ENCODE measurements at regions not wholly inside any gene's neighbourhood (a gene's known extent, or its start where the extent isn't known, plus 50 kb on each side); places are given as distances from the start of the nearest gene placed in this dataset.

DNA sequence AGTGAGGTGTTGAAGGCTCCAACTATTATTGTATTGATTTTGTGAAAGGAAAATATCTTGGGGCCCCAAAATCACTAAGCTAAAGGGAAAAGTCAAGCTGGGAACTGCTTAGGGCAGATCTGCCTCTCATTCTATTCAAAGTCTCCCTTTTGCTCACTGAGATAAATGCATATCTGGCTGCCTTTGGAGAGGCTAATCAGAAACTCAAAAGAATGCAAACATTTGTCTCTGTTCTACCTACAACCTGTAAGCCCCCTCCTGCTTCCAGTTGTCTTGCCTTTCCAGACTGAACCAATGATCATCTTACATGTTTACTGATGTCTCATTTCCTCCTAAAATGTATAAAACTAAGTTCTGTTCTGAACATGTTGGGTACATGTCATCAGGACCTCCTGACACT is 125.9 kb downstream of the HTR1B start:
- no peak for TF ChIP-seq POLR2A (IDR thresholded peaks at IDR 0.05; ENCODE audit: low read depth, low read length)
- no peak for TF ChIP-seq PAX5 (IDR thresholded peaks at IDR 0.05; ENCODE audit: insufficient read depth, low read length, severe bottlenecking)
- TF ChIP-seq POLR2AphosphoS5 (IDR thresholded peaks at IDR 0.05; ENCODE audit: low read depth, low read length): no peak
- no peak for TF ChIP-seq POU2F2 (IDR thresholded peaks at IDR 0.05; ENCODE audit: low read depth, low read length)
- no peak for TF ChIP-seq SPI1 (IDR thresholded peaks at IDR 0.05; ENCODE audit: low read depth, low read length)
- DNase-seq (ENCODE audit: insufficient read length, low spot score): no peak
- FAIRE-seq: no peak

DNA sequence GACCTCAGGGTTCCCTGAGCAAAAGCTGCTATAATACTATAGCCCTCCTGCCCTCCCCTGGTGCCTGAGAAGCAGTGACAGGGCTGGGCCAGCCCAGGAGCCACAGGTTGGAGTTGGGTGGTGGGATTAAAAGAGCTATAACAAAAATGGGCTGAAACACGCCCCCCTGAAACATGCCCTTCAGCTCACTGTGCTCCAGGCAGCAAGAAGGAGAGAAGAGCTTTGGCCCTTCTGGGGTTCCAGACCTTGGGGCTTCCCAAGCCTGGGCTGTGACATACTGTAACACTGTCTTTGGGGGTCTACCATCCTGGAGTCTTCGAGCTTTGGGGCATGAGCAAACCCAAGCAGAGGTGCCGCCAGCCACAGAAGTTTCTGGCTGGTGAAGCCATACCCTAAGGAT is 129.2 kb downstream of the HTR1B start:
- no peak for DNase-seq (ENCODE audit: insufficient read length, low spot score)
- TF ChIP-seq PAX5 (IDR thresholded peaks at IDR 0.05; ENCODE audit: insufficient read depth, low read length, severe bottlenecking): no peak
- TF ChIP-seq POLR2AphosphoS5 (IDR thresholded peaks at IDR 0.05; ENCODE audit: low read depth, low read length): no peak
- no peak for TF ChIP-seq POU2F2 (IDR thresholded peaks at IDR 0.05; ENCODE audit: low read depth, low read length)
- no peak for TF ChIP-seq POLR2A (IDR thresholded peaks at IDR 0.05; ENCODE audit: low read depth, low read length)
- TF ChIP-seq TAF1 (IDR thresholded peaks at IDR 0.05; ENCODE audit: low read depth, low read length): no peak
- no peak for TF ChIP-seq SPI1 (IDR thresholded peaks at IDR 0.05; ENCODE audit: low read depth, low read length)
- no peak for FAIRE-seq

DNA sequence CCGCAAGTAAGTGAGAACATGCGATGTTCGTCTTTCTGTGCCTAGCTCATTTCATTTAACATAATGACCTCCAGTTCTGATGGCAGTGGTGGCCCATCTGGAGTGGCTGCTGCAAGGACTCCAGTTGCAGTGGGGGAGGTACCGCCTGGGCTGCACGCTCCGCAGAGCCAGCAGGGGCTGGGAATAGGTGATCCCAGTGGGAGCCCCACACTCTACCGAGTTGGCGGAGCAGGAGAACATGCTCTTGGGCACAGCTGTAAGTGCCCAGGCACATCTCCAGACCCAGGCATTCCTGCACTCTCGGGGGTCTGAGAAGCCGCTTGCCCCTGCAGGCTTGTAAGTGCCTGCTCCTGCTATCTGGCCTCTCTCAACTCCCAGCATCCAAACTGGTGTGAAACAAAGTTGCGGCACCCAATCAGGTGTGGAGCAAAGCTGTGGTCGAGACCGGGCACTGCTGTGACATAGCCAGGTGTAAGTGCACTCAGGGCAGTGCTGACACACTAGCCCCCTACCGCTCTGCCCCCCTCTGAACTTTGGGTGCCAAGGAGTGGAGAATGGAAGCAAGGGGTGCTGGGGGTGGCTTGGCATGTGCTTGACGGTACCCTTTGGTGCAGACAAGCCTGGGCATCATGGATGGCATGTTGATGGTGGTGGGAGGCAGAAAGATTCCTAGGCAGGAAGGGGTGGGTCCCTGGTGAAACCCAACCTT is 130.2 kb downstream of the HTR1B start:
- TF ChIP-seq POLR2A (IDR thresholded peaks at IDR 0.05; ENCODE audit: low read depth, low read length) (no peak), SPI1 (IDR thresholded peaks at IDR 0.05; ENCODE audit: low read depth, low read length) (no peak), PAX5 (IDR thresholded peaks at IDR 0.05; ENCODE audit: insufficient read depth, low read length, severe bottlenecking) (no peak)
- FAIRE-seq: no peak
- no peak for DNase-seq (ENCODE audit: insufficient read length, low spot score)

DNA sequence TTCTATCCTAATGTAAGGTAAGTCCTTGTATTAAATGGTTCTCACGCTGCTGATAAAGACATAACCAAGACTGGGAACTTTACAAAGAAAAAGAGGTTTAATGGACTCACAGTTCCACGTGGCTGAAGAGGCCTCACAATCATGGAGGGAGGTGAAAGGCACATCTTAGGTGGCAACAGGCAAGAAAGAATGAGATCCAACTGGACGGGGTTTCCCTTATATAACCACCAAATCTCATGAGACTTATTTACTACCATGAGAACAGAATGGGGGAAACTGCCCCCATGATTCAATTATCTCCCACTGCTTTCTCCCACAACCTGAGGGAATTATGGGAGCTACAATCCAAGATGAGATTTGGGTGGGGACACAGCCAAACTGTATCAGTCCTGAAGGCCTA is 136.6 kb downstream of the HTR1B start:
- no peak for FAIRE-seq
- no peak for TF ChIP-seq POLR2A (IDR thresholded peaks at IDR 0.05; ENCODE audit: low read depth, low read length)
- TF ChIP-seq SPI1 (IDR thresholded peaks at IDR 0.05; ENCODE audit: low read depth, low read length): no peak
- TF ChIP-seq TAF1 (IDR thresholded peaks at IDR 0.05; ENCODE audit: low read depth, low read length): no peak
- TF ChIP-seq POLR2AphosphoS5 (IDR thresholded peaks at IDR 0.05; ENCODE audit: low read depth, low read length): no peak
- TF ChIP-seq PAX5 (IDR thresholded peaks at IDR 0.05; ENCODE audit: insufficient read depth, low read length, severe bottlenecking): no peak
- no peak for TF ChIP-seq POU2F2 (IDR thresholded peaks at IDR 0.05; ENCODE audit: low read depth, low read length)
- no peak for DNase-seq (ENCODE audit: insufficient read length, low spot score)

DNA sequence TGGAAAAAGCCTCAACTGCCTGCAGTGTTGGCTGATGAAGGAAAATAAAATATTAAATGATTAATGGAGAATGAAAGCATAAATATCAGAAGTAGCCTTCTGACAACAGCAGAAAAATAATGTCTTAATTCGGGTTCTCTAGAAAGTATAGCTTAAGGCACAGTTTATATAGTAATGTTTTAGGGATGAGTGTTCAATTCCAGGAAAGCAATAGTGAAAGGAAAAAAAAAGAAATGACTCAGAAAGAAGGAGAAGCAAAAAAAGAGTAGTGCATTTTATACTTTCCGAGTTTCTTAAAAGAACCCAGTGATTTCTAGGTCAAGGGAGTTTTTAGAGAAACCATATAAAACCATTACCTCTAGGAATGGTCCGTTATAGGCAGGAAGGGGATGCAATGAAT is 137.3 kb downstream of the HTR1B start:
- DNase-seq (ENCODE audit: insufficient read length, low spot score) (no peak), FAIRE-seq (no peak)
- TF ChIP-seq TAF1 (IDR thresholded peaks at IDR 0.05; ENCODE audit: low read depth, low read length): no peak
- no peak for TF ChIP-seq POLR2A (IDR thresholded peaks at IDR 0.05; ENCODE audit: low read depth, low read length)
- no peak for TF ChIP-seq POU2F2 (IDR thresholded peaks at IDR 0.05; ENCODE audit: low read depth, low read length)
- no peak for TF ChIP-seq PAX5 (IDR thresholded peaks at IDR 0.05; ENCODE audit: insufficient read depth, low read length, severe bottlenecking)
- no peak for TF ChIP-seq POLR2AphosphoS5 (IDR thresholded peaks at IDR 0.05; ENCODE audit: low read depth, low read length)
- no peak for TF ChIP-seq SPI1 (IDR thresholded peaks at IDR 0.05; ENCODE audit: low read depth, low read length)

DNA sequence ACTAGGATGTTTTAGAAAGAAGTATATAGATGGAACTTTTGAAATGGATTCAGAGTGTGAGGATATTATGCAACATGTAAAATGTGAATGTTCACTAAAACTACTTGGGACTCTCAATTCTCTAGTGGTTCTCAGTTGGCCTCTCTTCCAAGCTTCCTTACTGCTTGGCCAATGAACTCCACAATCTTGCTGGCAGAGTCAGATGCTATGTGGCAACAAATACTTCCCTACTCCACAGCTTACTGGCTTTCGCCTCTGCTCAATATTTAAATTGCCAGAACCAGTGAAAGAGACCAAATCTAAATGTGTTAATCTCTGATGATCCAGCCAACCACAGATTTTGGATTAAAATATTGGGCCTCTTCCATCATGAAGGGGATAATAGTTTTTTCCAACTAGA is 138.4 kb downstream of the HTR1B start:
- no peak for FAIRE-seq
- no peak for DNase-seq (ENCODE audit: insufficient read length, low spot score)
- TF ChIP-seq TAF1 (IDR thresholded peaks at IDR 0.05; ENCODE audit: low read depth, low read length) (no peak), POLR2A (IDR thresholded peaks at IDR 0.05; ENCODE audit: low read depth, low read length) (no peak), SPI1 (IDR thresholded peaks at IDR 0.05; ENCODE audit: low read depth, low read length) (no peak), PAX5 (IDR thresholded peaks at IDR 0.05; ENCODE audit: insufficient read depth, low read length, severe bottlenecking) (no peak), POLR2AphosphoS5 (IDR thresholded peaks at IDR 0.05; ENCODE audit: low read depth, low read length) (no peak), POU2F2 (IDR thresholded peaks at IDR 0.05; ENCODE audit: low read depth, low read length) (no peak)

DNA sequence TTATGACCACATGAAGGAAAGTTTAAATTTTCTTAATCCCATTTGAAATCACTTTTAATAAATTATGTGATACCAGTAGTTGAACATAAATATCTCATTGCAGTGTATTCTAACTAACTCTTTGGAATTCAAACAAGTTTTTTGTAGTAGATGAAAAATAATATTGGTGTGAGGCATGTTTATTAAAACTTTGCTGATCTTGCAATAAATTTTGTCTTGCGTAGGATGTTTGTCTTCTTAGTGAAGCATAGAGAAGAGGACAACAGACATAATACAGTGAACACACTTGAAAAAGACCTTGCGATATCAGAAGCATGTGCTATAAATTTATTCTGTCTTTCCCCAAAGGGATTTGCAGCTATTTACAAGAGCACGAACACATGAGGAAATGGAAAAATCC is 140.7 kb downstream of the HTR1B start:
- TF ChIP-seq POU2F2 (IDR thresholded peaks at IDR 0.05; ENCODE audit: low read depth, low read length) (no peak), TAF1 (IDR thresholded peaks at IDR 0.05; ENCODE audit: low read depth, low read length) (no peak), POLR2AphosphoS5 (IDR thresholded peaks at IDR 0.05; ENCODE audit: low read depth, low read length) (no peak), SPI1 (IDR thresholded peaks at IDR 0.05; ENCODE audit: low read depth, low read length) (no peak), POLR2A (IDR thresholded peaks at IDR 0.05; ENCODE audit: low read depth, low read length) (no peak), PAX5 (IDR thresholded peaks at IDR 0.05; ENCODE audit: insufficient read depth, low read length, severe bottlenecking) (no peak)
- FAIRE-seq (no peak), DNase-seq (ENCODE audit: insufficient read length, low spot score) (no peak)

DNA sequence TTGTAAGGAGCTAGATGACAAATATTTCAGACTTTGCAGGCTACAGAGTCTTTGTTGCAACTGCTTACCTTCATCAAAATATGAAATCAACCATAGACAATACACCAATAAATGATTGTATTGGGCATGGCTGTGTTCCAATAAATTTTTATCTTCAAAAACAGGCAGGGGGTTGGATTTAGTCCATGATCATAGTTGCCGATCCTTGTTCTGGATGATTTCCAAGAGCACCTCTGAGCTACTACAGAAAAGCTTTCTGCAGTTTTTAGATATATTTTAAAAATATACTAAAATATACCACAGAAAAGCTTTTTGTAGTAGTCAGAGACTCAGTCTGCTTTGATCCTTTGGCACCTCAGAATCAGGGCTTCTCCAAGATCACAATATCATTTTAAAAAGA is 145.0 kb downstream of the HTR1B start:
- DNase-seq (ENCODE audit: insufficient read length, low spot score) (no peak), FAIRE-seq (no peak)
- TF ChIP-seq PAX5 (IDR thresholded peaks at IDR 0.05; ENCODE audit: insufficient read depth, low read length, severe bottlenecking): no peak
- no peak for TF ChIP-seq POLR2A (IDR thresholded peaks at IDR 0.05; ENCODE audit: low read depth, low read length)
- no peak for TF ChIP-seq POU2F2 (IDR thresholded peaks at IDR 0.05; ENCODE audit: low read depth, low read length)
- TF ChIP-seq SPI1 (IDR thresholded peaks at IDR 0.05; ENCODE audit: low read depth, low read length): no peak
- no peak for TF ChIP-seq POLR2AphosphoS5 (IDR thresholded peaks at IDR 0.05; ENCODE audit: low read depth, low read length)
- no peak for TF ChIP-seq TAF1 (IDR thresholded peaks at IDR 0.05; ENCODE audit: low read depth, low read length)

DNA sequence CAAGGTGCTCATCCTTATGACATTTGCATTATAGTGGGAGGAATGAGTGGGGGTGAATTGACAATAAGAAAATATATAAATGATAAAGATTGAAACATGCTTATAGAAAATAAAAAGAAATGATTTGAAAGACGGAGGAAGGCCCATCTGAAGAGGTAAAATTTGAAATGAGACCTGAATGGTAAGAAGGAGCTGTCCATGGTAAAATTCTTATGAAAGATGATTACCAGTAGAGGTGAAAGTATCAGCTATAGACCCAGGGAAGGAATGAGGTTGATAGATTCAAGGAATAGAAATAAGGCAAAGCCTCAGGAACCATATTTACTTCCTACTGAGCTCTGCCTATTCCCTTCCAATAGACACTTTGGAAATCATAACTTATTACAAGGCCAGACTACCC is 149.7 kb downstream of the HTR1B start:
- TF ChIP-seq POLR2A (IDR thresholded peaks at IDR 0.05; ENCODE audit: low read depth, low read length): no peak
- no peak for TF ChIP-seq TAF1 (IDR thresholded peaks at IDR 0.05; ENCODE audit: low read depth, low read length)
- no peak for TF ChIP-seq SPI1 (IDR thresholded peaks at IDR 0.05; ENCODE audit: low read depth, low read length)
- no peak for TF ChIP-seq POLR2AphosphoS5 (IDR thresholded peaks at IDR 0.05; ENCODE audit: low read depth, low read length)
- no peak for TF ChIP-seq POU2F2 (IDR thresholded peaks at IDR 0.05; ENCODE audit: low read depth, low read length)
- no peak for TF ChIP-seq PAX5 (IDR thresholded peaks at IDR 0.05; ENCODE audit: insufficient read depth, low read length, severe bottlenecking)
- FAIRE-seq (no peak), DNase-seq (ENCODE audit: insufficient read length, low spot score) (no peak)

DNA sequence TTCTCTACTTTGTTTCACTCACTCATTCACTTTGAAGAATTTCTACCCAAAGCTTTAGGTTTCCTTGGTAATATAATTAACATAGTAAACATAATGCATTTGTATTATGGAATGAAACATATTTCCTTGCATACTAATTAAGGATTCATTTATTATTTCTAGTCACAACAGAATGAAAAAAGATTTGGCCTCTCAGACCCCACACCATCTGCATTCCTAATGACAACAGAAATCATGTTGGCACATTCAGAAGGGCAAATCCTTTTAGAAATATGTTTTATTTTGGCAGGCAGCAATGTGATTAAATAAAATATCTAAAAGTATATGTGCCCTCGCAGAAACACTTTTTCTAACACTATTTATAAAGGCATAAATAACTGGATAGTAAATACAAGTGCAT is 163.4 kb downstream of the HTR1B start:
- DNase-seq (ENCODE audit: insufficient read length, low spot score) (no peak), FAIRE-seq (no peak)
- TF ChIP-seq POLR2A (IDR thresholded peaks at IDR 0.05; ENCODE audit: low read depth, low read length) (no peak), POLR2AphosphoS5 (IDR thresholded peaks at IDR 0.05; ENCODE audit: low read depth, low read length) (no peak), TAF1 (IDR thresholded peaks at IDR 0.05; ENCODE audit: low read depth, low read length) (no peak), POU2F2 (IDR thresholded peaks at IDR 0.05; ENCODE audit: low read depth, low read length) (no peak), SPI1 (IDR thresholded peaks at IDR 0.05; ENCODE audit: low read depth, low read length) (no peak), PAX5 (IDR thresholded peaks at IDR 0.05; ENCODE audit: insufficient read depth, low read length, severe bottlenecking) (no peak)

Measured in GM12891 (cell line).